Epithelial cell of esophagus (primary cell): ENCODE measurements at regions not wholly inside any gene's neighbourhood (a gene's known extent, or its start where the extent isn't known, plus 50 kb on each side); places are given as distances from the start of the nearest gene placed in this dataset.

ENCODE experiments used
- DNase-seq: peaks from one replicate; pipeline ENCODE4 v3.0.0; 2010; ENCODE audit warnings: low read depth
- H3K4me3 ChIP-seq: 2 replicates; pipeline ENCODE4 v1.5.1; 2011; ENCODE audit warnings: mild to moderate bottlenecking, low read length, control low read depth
- CTCF ChIP-seq: IDR thresholded peaks from 2 replicates; pipeline ENCODE4 v1.5.1; 2011; ENCODE audit warnings: low read depth, mild to moderate bottlenecking, low read length, control low read depth, inconsistent platforms; ENCODE audit not compliant: insufficient read depth; ENCODE audit errors: missing control alignments

GRCh38 chr4:170671171-170671570, 581.4 kb upstream of the AADAT start:
- no peak for TF ChIP-seq CTCF
- H3K4me3 ChIP-seq = no peak overlapping the region
- no peak for DNase-seq

GRCh38 chr4:170667814-170668213, 578.1 kb upstream of the AADAT start:
- no peak for TF ChIP-seq CTCF
- no peak overlapping the region for H3K4me3 ChIP-seq
- no peak for DNase-seq

- no peak for TF ChIP-seq CTCF
- no peak overlapping the region for H3K4me3 ChIP-seq
- no peak for DNase-seq
Measured at GRCh38 chr4:170666909-170667308, 577.2 kb upstream of the AADAT start.

- TF ChIP-seq CTCF = no peak
- H3K4me3 ChIP-seq = no peak overlapping the region
- peak; percentile 14 for DNase-seq
Measured at GRCh38 chr4:170662250-170662649, 572.5 kb upstream of the AADAT start.

GRCh38 chr4:170657761-170658160, 568.0 kb upstream of the AADAT start:
- DNase-seq = peak; percentile 35

GRCh38 chr4:170656506-170656905, 566.8 kb upstream of the AADAT start:
- DNase-seq = no peak
- no peak for TF ChIP-seq CTCF
- H3K4me3 ChIP-seq = no peak overlapping the region

More at GRCh38 chr4:170657761-170658160, 568.0 kb upstream of the AADAT start:
- H3K4me3 ChIP-seq = no peak overlapping the region
- no peak for TF ChIP-seq CTCF

- no peak overlapping the region for H3K4me3 ChIP-seq
- no peak for TF ChIP-seq CTCF
- no peak for DNase-seq
Measured at GRCh38 chr4:170652571-170652970, 562.8 kb upstream of the AADAT start.
